HG03025 (cell line): ENCODE measurements at regions not wholly inside any gene's neighbourhood (a gene's known extent, or its start where the extent isn't known, plus 50 kb on each side); places are given as distances from the start of the nearest gene placed in this dataset.

ENCODE experiments used
- ATAC-seq: cut with Tn5 transposase; IDR thresholded peaks from one replicate; pipeline ENCODE4 v1.9.1; 2021; ENCODE audit warnings: mild to moderate bottlenecking, moderate library complexity; ENCODE audit not compliant: unreplicated experiment, low FRiP score

GRCh38 chr3:21357241-21357640 lies 393.8 kb downstream of the ZNF385D start:
- no peak for ATAC-seq

GRCh38 chr3:21356402-21356801 lies 394.6 kb downstream of the ZNF385D start:
- ATAC-seq, result no peak

GRCh38 chr3:21345382-21345976 lies 405.5 kb downstream of the ZNF385D start:
- no peak for ATAC-seq

GRCh38 chr3:21331857-21332256 lies 419.2 kb downstream of the ZNF385D start:
- ATAC-seq, result no peak

- no peak for ATAC-seq
Observed at GRCh38 chr3:21331321-21331720, 419.7 kb downstream of the ZNF385D start.

GRCh38 chr3:21330293-21330692 lies 420.7 kb downstream of the ZNF385D start:
- ATAC-seq, result peak; percentile 88

- ATAC-seq, result no peak
Observed at GRCh38 chr3:21328711-21329390, 422.2 kb downstream of the ZNF385D start.

- ATAC-seq, result no peak
Observed at GRCh38 chr3:21326704-21327475, 424.1 kb downstream of the ZNF385D start.

GRCh38 chr3:21314688-21315087 lies 436.3 kb downstream of the ZNF385D start:
- ATAC-seq, result no peak

- no peak for ATAC-seq
Observed at GRCh38 chr3:21310891-21311290, 440.1 kb downstream of the ZNF385D start.

- ATAC-seq, result no peak
Observed at GRCh38 chr3:21310161-21310560, 440.8 kb downstream of the ZNF385D start.

- ATAC-seq, result no peak
Observed at GRCh38 chr3:21297304-21297703, 453.7 kb downstream of the ZNF385D start.

- no peak for ATAC-seq
Observed at GRCh38 chr3:21294768-21295167, 456.2 kb downstream of the ZNF385D start.

GRCh38 chr3:21292971-21293370 lies 458.0 kb downstream of the ZNF385D start:
- ATAC-seq, result no peak

GRCh38 chr3:21290557-21290956 lies 460.5 kb downstream of the ZNF385D start:
- ATAC-seq, result no peak

GRCh38 chr3:21274079-21274571 lies 476.9 kb downstream of the ZNF385D start:
- no peak for ATAC-seq

- ATAC-seq, result no peak
Observed at GRCh38 chr3:21273259-21274025, 477.6 kb downstream of the ZNF385D start.

- no peak for ATAC-seq
Observed at GRCh38 chr3:21271606-21272016, 479.4 kb downstream of the ZNF385D start.

GRCh38 chr3:21269882-21270281 lies 481.1 kb downstream of the ZNF385D start:
- ATAC-seq, result no peak

GRCh38 chr3:21260507-21260906 lies 490.5 kb downstream of the ZNF385D start:
- no peak for ATAC-seq

GRCh38 chr3:21259896-21260295 lies 491.1 kb downstream of the ZNF385D start:
- ATAC-seq, result no peak
